CD4-positive, alpha-beta T cell treated with Interleukin-12 subunit alpha and Interleukin-12 subunit beta, for 1 hour (primary cell): ENCODE measurements at regions not wholly inside any gene's neighbourhood (a gene's known extent, or its start where the extent isn't known, plus 50 kb on each side); places are given as distances from the start of the nearest gene placed in this dataset.

ENCODE experiments used
- DNase-seq: peaks from one replicate; pipeline ENCODE4 v3.0.0-alpha.2; 2020

DNA sequence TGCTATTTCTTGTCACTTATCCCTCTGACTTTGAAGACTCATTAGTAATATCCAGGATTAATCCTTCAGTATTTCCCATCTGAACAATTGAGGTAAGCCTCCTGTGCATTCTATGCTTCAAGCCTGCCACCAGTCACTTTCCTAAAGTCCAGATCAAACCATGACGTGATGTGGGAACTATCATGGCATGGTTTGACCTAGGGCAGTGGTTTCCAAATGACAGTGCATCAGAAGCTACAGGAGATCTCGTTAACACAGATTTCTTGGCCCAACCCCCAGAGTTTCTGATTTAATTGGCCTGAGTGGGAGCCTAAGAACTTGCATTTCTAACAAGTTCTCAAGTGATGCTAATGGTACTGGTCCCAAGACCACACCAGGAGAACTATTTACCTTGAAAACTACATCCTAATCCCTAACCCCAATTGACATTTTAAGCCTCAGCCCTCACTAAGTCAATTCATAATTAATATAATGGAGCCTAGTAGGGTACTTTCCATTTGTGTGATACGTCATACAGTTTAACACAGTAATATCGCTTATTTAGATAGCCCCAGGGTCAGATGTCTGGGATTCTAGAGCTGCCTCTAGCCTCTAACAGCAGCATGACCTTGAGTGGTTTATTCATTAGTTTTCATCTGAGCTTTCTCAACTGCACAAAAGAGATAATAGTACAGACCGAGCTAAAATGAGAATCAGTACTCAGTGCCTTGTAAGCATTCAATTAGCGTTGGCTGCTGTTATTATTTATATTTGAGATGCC lies 907.6 kb downstream of the TFAP2A start:
- DNase-seq, result no peak

GRCh38 chr6:9504191-9504590 lies 910.7 kb downstream of the TFAP2A start:
- no peak for DNase-seq

GRCh38 chr6:9503111-9503761 lies 911.6 kb downstream of the TFAP2A start:
- DNase-seq, result no peak

DNA sequence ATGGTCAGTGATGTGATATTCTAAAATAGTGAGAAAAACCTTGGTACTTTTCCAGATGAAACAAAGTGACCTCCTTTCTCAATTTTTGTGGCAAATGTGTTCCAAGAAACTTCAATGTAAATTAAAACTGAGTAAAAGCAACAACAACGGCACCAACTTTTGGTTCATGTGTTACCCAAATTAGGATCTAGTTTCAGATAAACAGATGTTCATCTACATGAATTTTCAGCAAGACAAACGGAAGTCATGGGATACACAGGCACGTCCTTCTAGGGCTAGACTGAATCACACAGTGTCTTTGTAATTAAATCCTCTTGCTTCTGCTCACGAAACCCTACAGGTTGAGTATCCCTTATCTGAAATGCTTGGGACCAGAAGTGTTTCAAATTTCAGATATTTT lies 915.2 kb downstream of the TFAP2A start:
- DNase-seq, result no peak

GRCh38 chr6:9496837-9497236 lies 918.0 kb downstream of the TFAP2A start:
- DNase-seq, result no peak

- no peak for DNase-seq
Measured at GRCh38 chr6:9494864-9495263, 920.0 kb downstream of the TFAP2A start.

- DNase-seq, result no peak
Measured at GRCh38 chr6:9492790-9493189, 922.1 kb downstream of the TFAP2A start.

- no peak for DNase-seq
Measured at GRCh38 chr6:9487128-9487527, 927.7 kb downstream of the TFAP2A start.

DNA sequence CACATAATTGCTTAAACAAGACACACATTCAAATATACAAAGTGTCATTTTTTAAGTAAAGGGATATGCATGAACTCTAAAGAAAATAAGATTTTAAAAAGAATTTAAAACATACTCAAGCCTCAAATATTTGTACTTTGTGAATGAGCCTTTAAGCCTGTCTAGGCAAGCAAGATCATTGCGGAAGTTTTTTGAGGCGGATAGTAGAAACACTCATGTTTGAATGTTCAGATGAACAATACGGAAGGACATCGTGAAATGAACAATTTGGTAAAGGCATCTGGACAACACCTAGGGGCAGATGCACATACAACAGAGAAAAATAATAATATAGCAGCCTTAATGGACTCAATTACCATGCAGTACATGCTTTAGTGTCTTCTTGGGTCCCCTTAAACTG lies 928.9 kb downstream of the TFAP2A start:
- no peak for DNase-seq

DNA sequence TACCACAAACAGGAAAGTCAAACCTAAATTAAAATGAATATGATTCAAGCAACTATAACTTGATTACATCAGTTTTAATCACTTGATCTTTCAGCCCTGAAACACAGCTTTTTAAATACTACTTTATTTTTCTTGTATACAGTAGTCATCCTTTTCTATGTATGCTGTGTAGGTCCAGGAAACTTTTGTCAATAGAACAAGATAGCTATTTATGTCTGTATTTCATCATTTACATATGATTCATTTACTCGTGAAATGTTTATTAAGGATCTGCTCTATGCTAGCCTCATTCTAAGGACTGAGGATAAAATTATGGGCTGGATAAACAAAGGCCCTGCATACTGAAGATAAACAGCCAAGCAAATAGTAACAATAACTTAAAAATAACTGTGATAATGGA lies 930.2 kb downstream of the TFAP2A start:
- no peak for DNase-seq

DNA sequence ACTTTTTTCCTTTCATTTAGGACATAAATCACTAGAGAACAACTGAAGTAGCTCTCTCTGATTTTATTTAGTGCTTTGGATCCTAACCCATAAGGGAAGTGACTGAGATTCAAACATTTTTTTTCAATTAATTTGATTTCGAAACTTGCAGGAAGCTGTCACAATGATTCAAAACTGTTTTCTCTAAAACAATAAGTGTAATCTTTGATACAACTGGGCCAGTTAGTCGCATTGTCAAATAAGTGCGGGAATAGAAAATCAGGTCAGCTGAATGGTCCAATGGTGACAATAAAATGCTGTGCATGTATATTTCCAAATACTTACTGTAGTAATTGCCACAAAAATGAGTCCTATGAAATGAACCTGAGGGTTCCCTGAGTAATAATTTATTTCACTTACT lies 930.8 kb downstream of the TFAP2A start:
- DNase-seq, result no peak

GRCh38 chr6:9482030-9482738 lies 932.7 kb downstream of the TFAP2A start:
- DNase-seq, result no peak

- DNase-seq, result no peak
Measured at GRCh38 chr6:9481292-9482029, 933.4 kb downstream of the TFAP2A start.

DNA sequence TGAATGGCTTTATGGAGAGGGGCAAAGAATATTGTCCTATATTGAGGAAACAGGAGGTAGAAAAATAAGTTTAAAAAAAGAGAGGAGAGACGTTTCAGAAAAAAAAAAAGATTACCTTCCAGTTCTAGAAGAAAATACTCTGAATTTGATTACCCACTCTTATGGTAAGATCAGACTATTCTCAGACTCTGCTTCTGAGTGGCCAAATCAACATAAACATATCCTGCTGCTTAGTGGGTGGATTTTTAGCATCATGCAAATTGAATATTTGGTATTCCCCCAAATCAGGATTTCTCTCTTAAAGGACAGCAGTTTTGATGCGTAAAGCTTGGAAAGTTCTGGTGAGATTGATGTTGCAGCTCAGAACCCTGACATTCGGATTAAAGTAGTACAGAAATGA lies 946.6 kb downstream of the TFAP2A start:
- DNase-seq, result no peak

GRCh38 chr6:9467741-9468140 lies 947.1 kb downstream of the TFAP2A start:
- no peak for DNase-seq

DNA sequence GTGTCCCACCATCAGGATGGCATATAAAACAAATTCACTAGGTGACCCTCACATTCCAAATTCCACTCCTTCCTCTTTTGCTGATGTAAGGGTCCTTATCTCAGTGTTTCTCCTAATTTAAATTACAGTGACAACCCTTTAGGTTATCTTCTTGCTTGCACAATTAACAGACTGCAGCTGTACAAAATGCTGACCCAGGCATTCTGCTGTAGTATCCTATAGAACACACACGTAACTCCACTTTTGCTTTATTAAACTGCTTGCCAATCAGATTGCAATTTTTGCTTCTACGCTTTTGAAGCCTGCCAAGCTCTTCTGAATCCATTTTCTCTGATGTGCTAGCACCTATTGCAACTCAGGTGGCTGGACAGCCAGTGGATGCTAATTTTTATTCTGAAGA lies 950.3 kb downstream of the TFAP2A start:
- DNase-seq, result no peak

GRCh38 chr6:9463311-9463710 lies 951.6 kb downstream of the TFAP2A start:
- no peak for DNase-seq

- no peak for DNase-seq
Measured at GRCh38 chr6:9461188-9461587, 953.7 kb downstream of the TFAP2A start.

DNA sequence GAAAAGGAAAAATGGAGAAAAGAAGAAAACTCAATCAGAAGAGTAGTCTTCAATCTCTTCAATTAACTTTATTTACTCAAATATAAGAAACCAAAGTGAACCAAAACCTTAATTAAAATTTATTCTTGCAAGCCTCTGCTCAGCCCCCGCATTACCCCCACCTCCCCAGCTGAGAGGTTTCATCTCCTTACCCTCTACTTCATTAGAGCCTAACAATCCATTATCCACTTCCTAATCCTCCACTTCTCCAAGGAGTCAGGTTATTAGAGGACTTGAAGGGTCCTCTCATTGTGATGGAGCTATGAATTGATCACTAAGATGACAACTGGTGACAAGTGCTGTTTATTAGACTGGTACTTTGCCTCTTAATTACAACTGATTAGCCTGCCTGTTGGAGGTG lies 956.5 kb downstream of the TFAP2A start:
- no peak for DNase-seq

- DNase-seq, result no peak
Measured at GRCh38 chr6:9455864-9456658, 958.8 kb downstream of the TFAP2A start.

DNA sequence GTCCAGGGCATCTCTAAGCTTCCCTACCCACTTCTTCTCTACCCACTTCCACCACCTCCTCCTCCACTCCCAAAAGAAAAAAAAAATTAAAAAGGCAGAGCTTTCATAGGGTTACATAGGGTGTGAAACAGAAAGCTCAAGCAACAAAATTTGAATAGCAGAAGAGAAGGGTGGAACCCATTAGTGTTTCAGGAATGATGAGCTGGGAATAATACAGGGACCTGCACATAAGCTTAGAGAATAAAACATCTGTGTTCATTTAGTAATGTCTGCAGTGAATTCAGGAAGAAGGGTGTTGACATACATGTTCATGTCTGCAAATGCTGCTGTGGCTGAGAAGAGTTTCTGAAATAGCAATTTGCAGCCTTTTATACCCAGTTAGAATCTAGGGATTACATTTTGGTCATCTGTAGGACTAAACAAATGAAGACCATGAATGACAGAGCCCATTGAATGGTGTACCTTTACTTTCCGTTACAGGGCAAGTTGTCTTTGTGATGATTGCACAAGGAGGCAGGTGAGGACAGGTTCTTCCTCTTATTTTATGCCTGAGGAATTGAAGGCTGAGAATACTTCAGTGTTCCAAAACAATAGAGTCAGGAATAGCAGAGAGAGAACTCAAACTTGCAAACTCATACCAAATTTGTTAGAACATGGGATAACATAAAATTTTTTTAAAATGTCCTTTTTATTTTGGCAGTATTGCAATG lies 975.1 kb downstream of the TFAP2A start:
- no peak for DNase-seq

DNA sequence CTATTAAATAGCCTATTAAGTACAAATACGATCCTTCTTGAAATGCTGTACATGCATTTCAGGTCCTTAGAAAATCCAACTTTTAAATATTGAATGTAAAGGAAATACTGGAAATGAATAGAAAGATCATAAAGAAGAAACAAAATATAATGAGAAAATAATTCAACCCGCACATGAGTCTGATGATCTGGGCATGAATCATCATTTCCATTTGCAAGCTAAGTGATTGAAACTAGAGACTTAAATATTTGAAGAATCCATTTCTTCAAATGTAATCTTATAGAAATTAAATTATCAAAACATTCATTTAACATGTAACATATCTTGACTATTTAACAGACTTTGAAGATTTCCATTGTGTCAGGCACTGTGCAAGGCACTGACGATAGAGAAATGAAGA lies 977.0 kb downstream of the TFAP2A start:
- no peak for DNase-seq
